MM.1S (cell line): ENCODE measurements at regions not wholly inside any gene's neighbourhood (a gene's known extent, or its start where the extent isn't known, plus 50 kb on each side); places are given as distances from the start of the nearest gene placed in this dataset.

Source experiments
- EZH2phosphoT487 ChIP-seq: fragments of 300-600 bp; sonication (generic); IDR thresholded peaks from 2 replicates; pipeline ENCODE4 v1.6.1; 2018; ENCODE audit warnings: antibody characterized with exemption, low read length
- TF ChIP-seq, protein P1 (sequence below): fragments of 300-600 bp; sonication (generic); IDR thresholded peaks from 2 replicates; pipeline ENCODE4 v1.5.1; 2016; ENCODE audit warnings: antibody characterized with exemption, low read length, mixed read lengths

GRCh38 chr6:131519670-131520436 lies 53.2 kb upstream of the ARG1 start:
- TF ChIP-seq, protein P1, sequence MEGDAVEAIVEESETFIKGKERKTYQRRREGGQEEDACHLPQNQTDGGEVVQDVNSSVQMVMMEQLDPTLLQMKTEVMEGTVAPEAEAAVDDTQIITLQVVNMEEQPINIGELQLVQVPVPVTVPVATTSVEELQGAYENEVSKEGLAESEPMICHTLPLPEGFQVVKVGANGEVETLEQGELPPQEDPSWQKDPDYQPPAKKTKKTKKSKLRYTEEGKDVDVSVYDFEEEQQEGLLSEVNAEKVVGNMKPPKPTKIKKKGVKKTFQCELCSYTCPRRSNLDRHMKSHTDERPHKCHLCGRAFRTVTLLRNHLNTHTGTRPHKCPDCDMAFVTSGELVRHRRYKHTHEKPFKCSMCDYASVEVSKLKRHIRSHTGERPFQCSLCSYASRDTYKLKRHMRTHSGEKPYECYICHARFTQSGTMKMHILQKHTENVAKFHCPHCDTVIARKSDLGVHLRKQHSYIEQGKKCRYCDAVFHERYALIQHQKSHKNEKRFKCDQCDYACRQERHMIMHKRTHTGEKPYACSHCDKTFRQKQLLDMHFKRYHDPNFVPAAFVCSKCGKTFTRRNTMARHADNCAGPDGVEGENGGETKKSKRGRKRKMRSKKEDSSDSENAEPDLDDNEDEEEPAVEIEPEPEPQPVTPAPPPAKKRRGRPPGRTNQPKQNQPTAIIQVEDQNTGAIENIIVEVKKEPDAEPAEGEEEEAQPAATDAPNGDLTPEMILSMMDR, result peak; percentile 66
- TF ChIP-seq EZH2phosphoT487, result no peak
